MM.1S (cell line): ENCODE measurements at regions not wholly inside any gene's neighbourhood (a gene's known extent, or its start where the extent isn't known, plus 50 kb on each side); places are given as distances from the start of the nearest gene placed in this dataset.

ENCODE experiments used
- DNase-seq: peaks from one replicate; pipeline ENCODE4 v3.0.0-alpha.2; 2015
- H2AFZ ChIP-seq: fragments of 300-600 bp; sonication (generic); 2 replicates; pipeline ENCODE4 v1.6.0; 2016; ENCODE audit warnings: antibody characterized with exemption, low read length
- H3F3A ChIP-seq: fragments of 300-600 bp; sonication (generic); 2 replicates; pipeline ENCODE4 v1.6.1; 2016; ENCODE audit warnings: mild to moderate bottlenecking, antibody characterized with exemption, low read length, moderate library complexity, mixed read lengths; ENCODE audit not compliant: insufficient read depth
- H3K27ac ChIP-seq: fragments of 300-600 bp; sonication (generic); 2 replicates; pipeline ENCODE4 v1.5.1; 2016; ENCODE audit warnings: mild to moderate bottlenecking, low read length
- H3K27me3 ChIP-seq: fragments of 300-600 bp; sonication (generic); replicated peaks from 2 replicates; pipeline ENCODE4 v1.6.0; 2016; ENCODE audit warnings: low read length; ENCODE audit not compliant: insufficient read depth
- H3K36me3 ChIP-seq: fragments of 300-600 bp; sonication (generic); replicated peaks from 2 replicates; pipeline ENCODE4 v1.6.1; 2016; ENCODE audit warnings: mild to moderate bottlenecking, low read length, mixed read lengths; ENCODE audit not compliant: insufficient read depth
- H3K4me1 ChIP-seq: fragments of 300-600 bp; sonication (generic); 2 replicates; pipeline ENCODE4 v1.6.1; 2016; ENCODE audit warnings: low read length, mixed read lengths
- H3K4me2 ChIP-seq: fragments of 300-600 bp; sonication (generic); 2 replicates; pipeline ENCODE4 v1.6.0; 2016; ENCODE audit warnings: low read depth, low read length
- H3K4me3 ChIP-seq: fragments of 300-600 bp; sonication (generic); 2 replicates; pipeline ENCODE4 v1.5.1; 2016; ENCODE audit warnings: low read length, mixed read lengths
- H3K79me2 ChIP-seq: fragments of 300-600 bp; sonication (generic); 2 replicates; pipeline ENCODE4 v1.6.1; 2016; ENCODE audit warnings: mixed run types, low read length, mixed read lengths
- H3K9ac ChIP-seq: fragments of 300-600 bp; sonication (generic); 2 replicates; pipeline ENCODE4 v1.6.1; 2016; ENCODE audit warnings: low read length, mixed read lengths
- H3K9me2 ChIP-seq: fragments of 300-600 bp; sonication (generic); replicated peaks from 2 replicates; pipeline ENCODE4 v1.6.1; 2016; ENCODE audit warnings: mild to moderate bottlenecking, low read length, mixed read lengths; ENCODE audit not compliant: insufficient read depth
- H3K9me3 ChIP-seq: fragments of 300-600 bp; sonication (generic); replicated peaks from 2 replicates; pipeline ENCODE4 v1.6.1; 2016; ENCODE audit warnings: mild to moderate bottlenecking, low read length, mixed read lengths; ENCODE audit not compliant: insufficient read depth
- H4K20me1 ChIP-seq: fragments of 300-600 bp; sonication (generic); 2 replicates; pipeline ENCODE4 v1.6.1; 2016; ENCODE audit warnings: mild to moderate bottlenecking, low read length, moderate library complexity, mixed read lengths; ENCODE audit not compliant: insufficient read depth
- EZH2 ChIP-seq: fragments of 300-600 bp; sonication (generic); optimal IDR thresholded peaks from 2 replicates; pipeline ENCODE3; 2017; ENCODE audit warnings: low read depth, mild to moderate bottlenecking, antibody characterized with exemption, low read length, mixed read lengths
- EZH2phosphoT487 ChIP-seq: fragments of 300-600 bp; sonication (generic); IDR thresholded peaks from 2 replicates; pipeline ENCODE4 v1.6.1; 2018; ENCODE audit warnings: antibody characterized with exemption, low read length
- TF ChIP-seq, protein P1 (sequence below): fragments of 300-600 bp; sonication (generic); IDR thresholded peaks from 2 replicates; pipeline ENCODE4 v1.5.1; 2016; ENCODE audit warnings: antibody characterized with exemption, low read length, mixed read lengths

DNA sequence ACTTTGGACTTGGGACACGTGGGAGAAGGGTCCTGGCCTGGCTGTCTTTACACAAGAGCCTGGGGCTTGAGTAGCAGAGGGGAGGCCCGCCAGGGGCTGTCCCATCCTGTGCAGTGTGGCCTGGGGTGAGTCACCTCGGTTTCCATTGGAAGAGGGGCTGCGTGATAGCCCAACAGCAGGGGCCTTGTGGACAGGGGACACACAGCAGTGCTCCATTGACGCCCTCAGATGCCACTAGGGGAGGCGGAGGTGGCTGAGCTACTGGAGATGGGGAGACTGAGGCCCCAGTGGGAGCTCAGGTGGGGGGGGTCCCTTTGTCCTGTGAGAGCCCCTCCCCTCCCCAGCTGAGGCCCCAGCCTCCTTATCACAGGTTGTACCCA, 50.0 kb upstream of the RNU6ATAC start:
- no peak for TF ChIP-seq EZH2
- TF ChIP-seq, protein P1, sequence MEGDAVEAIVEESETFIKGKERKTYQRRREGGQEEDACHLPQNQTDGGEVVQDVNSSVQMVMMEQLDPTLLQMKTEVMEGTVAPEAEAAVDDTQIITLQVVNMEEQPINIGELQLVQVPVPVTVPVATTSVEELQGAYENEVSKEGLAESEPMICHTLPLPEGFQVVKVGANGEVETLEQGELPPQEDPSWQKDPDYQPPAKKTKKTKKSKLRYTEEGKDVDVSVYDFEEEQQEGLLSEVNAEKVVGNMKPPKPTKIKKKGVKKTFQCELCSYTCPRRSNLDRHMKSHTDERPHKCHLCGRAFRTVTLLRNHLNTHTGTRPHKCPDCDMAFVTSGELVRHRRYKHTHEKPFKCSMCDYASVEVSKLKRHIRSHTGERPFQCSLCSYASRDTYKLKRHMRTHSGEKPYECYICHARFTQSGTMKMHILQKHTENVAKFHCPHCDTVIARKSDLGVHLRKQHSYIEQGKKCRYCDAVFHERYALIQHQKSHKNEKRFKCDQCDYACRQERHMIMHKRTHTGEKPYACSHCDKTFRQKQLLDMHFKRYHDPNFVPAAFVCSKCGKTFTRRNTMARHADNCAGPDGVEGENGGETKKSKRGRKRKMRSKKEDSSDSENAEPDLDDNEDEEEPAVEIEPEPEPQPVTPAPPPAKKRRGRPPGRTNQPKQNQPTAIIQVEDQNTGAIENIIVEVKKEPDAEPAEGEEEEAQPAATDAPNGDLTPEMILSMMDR, result no peak
- no peak for TF ChIP-seq EZH2phosphoT487
- H3K36me3 ChIP-seq, result no peaks in the 10 kb centered on the region
- no peaks in the 10 kb centered on the region for H3K9me3 ChIP-seq
- no peaks in the 10 kb centered on the region for H4K20me1 ChIP-seq
- no peaks in the 10 kb centered on the region for H3F3A ChIP-seq
- no peaks in the 10 kb centered on the region for H3K79me2 ChIP-seq
- no peak overlapping the region for H3K4me3 ChIP-seq
- no peaks in the 10 kb centered on the region for H3K4me1 ChIP-seq
- DNase-seq, result no peak
- H2AFZ ChIP-seq, result no peak overlapping the region
- H3K9me2 ChIP-seq, result no peaks in the 10 kb centered on the region
- peaks cover 86% of the 10 kb centered on the region for H3K27me3 ChIP-seq
- H3K9ac ChIP-seq, result no peak overlapping the region
- H3K27ac ChIP-seq, result no peak overlapping the region
- no peak overlapping the region for H3K4me2 ChIP-seq

DNA sequence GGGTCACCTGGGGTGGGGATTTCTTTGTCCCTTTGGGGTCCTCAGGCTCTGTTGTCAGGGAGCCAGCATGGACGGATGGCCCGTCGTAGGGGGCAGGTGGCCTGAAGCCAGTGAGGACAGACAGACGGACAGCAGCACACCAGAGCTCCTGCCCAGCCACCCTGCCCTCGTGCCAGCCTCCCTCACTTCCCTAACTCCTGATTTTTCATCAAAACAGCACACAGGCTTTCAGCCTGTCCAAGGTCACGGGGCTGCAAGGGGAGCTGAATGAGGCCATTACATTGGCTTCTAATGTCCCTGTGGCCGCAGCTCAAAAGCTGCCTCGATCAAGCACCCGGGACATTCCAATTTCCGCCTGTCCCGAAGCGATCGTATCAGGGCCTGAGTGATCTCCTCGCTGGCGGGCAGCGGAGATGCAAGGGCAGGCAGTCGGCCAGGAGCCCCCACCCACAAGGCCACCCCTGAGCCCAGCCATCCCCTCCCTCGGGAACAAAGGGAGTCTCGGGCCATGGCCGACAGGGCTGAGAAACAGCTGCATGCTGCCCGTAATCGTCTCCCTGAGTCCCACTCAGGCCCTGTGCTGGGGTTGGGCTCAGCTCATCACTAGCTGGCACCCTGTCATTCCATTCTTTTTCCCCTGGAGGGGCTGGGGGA, 50.5 kb upstream of the RNU6ATAC start:
- Histone ChIP-seq H3K4me1 (no peaks in the 10 kb centered on the region), H2AFZ (no peak overlapping the region), H3K4me3 (no peak overlapping the region), H3K9ac (no peak overlapping the region), H4K20me1 (no peaks in the 10 kb centered on the region), H3K27me3 (peaks cover 86% of the 10 kb centered on the region), H3K79me2 (no peaks in the 10 kb centered on the region), H3F3A (no peaks in the 10 kb centered on the region), H3K36me3 (no peaks in the 10 kb centered on the region), H3K27ac (no peak overlapping the region), H3K9me2 (no peaks in the 10 kb centered on the region), H3K9me3 (no peaks in the 10 kb centered on the region), H3K4me2 (no peak overlapping the region)
- DNase-seq, result no peak
- TF ChIP-seq EZH2phosphoT487, result no peak
- TF ChIP-seq, protein P1, result no peak
- TF ChIP-seq EZH2, result no peak

DNA sequence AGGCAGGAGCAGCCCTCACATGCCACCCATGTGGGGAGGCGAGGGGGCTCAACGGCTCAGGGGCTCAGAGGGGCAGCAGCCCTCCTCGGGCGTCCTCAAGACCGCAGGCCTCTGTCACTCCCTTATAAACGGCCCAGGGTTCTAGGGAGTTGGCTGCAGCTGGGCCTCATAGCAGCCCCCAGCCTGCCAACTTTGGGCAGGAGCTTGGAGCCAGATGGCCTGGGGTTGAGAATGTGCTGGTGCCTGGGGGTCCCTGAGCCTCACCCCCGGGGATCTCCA, 51.0 kb upstream of the RNU6ATAC start:
- TF ChIP-seq EZH2phosphoT487, result no peak
- TF ChIP-seq EZH2, result no peak
- TF ChIP-seq, protein P1, result no peak
- H3K4me1 ChIP-seq, result no peaks in the 10 kb centered on the region
- no peak overlapping the region for H2AFZ ChIP-seq

More for the DNA sequence above, 51.0 kb upstream of the RNU6ATAC start:
- Histone ChIP-seq H3K36me3 (no peaks in the 10 kb centered on the region), H3K27ac (no peak overlapping the region), H4K20me1 (no peaks in the 10 kb centered on the region), H3F3A (no peaks in the 10 kb centered on the region), H3K9me3 (no peaks in the 10 kb centered on the region), H3K4me3 (no peak overlapping the region), H3K9me2 (no peaks in the 10 kb centered on the region), H3K4me2 (no peak overlapping the region), H3K9ac (no peak overlapping the region), H3K79me2 (no peaks in the 10 kb centered on the region), H3K27me3 (peaks cover 86% of the 10 kb centered on the region)
- no peak for DNase-seq
